GM18499 (cell line): ENCODE measurements at regions not wholly inside any gene's neighbourhood (a gene's known extent, or its start where the extent isn't known, plus 50 kb on each side); places are given as distances from the start of the nearest gene placed in this dataset.
"Not testable (repeated sequence)": the region's sequence is repeated elsewhere in the genome, so short reads cannot be mapped to it uniquely, and the experiment has no call there.

Source experiments
- ATAC-seq: cut with Tn5 transposase; IDR thresholded peaks from one replicate; pipeline ENCODE4 v1.9.1; 2021; ENCODE audit warnings: moderate number of reproducible peaks; ENCODE audit not compliant: insufficient read depth, unreplicated experiment

GRCh38 chr4:54993473-54994026 lies 131.8 kb downstream of the KDR start:
- not testable (repeated sequence) for ATAC-seq

- no peak for ATAC-seq
These were observed 133.1 kb downstream of the KDR start for GRCh38 chr4:54992266-54992665.

- no peak for ATAC-seq
These were observed 136.7 kb downstream of the KDR start for GRCh38 chr4:54988655-54989054.

GRCh38 chr4:54986095-54986846 lies 139.1 kb downstream of the KDR start:
- no peak for ATAC-seq

GRCh38 chr4:54976682-54977081 lies 148.7 kb downstream of the KDR start:
- no peak for ATAC-seq

- no peak for ATAC-seq
These were observed 149.4 kb downstream of the KDR start for GRCh38 chr4:54976031-54976430.

GRCh38 chr4:54973784-54974183 lies 151.6 kb downstream of the KDR start:
- ATAC-seq: no peak

- ATAC-seq: no peak
These were observed 153.9 kb downstream of the KDR start for GRCh38 chr4:54971474-54971950.

- no peak for ATAC-seq
These were observed 158.1 kb downstream of the KDR start for GRCh38 chr4:54967289-54967688.

- no peak for ATAC-seq
These were observed 163.9 kb downstream of the KDR start for GRCh38 chr4:54961357-54961975.

- no peak for ATAC-seq
These were observed 165.7 kb downstream of the KDR start for GRCh38 chr4:54959651-54960116.

- ATAC-seq: no peak
These were observed 166.3 kb downstream of the KDR start for GRCh38 chr4:54959131-54959530.

GRCh38 chr4:54958236-54958635 lies 167.2 kb downstream of the KDR start:
- no peak for ATAC-seq

- no peak for ATAC-seq
These were observed 170.6 kb downstream of the KDR start for GRCh38 chr4:54954656-54955388.

GRCh38 chr4:54946741-54947140 lies 178.7 kb downstream of the KDR start:
- no peak for ATAC-seq

GRCh38 chr4:54945838-54946237 lies 179.6 kb downstream of the KDR start:
- ATAC-seq: no peak

GRCh38 chr4:54942721-54943120 lies 182.7 kb downstream of the KDR start:
- no peak for ATAC-seq

- ATAC-seq: no peak
These were observed 183.3 kb downstream of the KDR start for GRCh38 chr4:54941994-54942552.

- no peak for ATAC-seq
These were observed 184.2 kb downstream of the KDR start for GRCh38 chr4:54940996-54941865.

- no peak for ATAC-seq
These were observed 187.9 kb downstream of the KDR start for GRCh38 chr4:54937501-54937900.
